Kidney glomerular epithelial cell (primary cell): ENCODE measurements at regions not wholly inside any gene's neighbourhood (a gene's known extent, or its start where the extent isn't known, plus 50 kb on each side); places are given as distances from the start of the nearest gene placed in this dataset.

Experiments
- DNase-seq: peaks from one replicate; lab custom pipeline; 2025; lab: John Stamatoyannopoulos, UW

DNA sequence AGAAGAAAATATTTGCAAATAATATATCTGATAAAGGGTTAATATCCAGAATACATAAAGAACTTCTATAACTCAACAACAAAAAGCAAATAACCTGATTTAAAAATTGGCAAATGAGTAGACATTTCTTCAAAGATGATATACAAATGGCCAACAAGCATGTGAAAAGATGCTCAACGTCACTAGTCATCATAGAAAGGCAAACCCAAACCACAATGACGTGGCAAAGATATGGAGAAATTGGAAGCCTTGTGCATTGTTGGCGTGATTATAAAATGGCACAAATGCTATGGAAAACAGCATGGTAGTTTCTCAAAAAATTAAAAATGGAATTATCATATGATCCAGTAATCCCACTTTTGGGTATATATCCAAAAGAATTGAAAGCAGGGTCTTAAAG lies 466.3 kb downstream of the TBC1D22A start:
- no peak for DNase-seq

DNA sequence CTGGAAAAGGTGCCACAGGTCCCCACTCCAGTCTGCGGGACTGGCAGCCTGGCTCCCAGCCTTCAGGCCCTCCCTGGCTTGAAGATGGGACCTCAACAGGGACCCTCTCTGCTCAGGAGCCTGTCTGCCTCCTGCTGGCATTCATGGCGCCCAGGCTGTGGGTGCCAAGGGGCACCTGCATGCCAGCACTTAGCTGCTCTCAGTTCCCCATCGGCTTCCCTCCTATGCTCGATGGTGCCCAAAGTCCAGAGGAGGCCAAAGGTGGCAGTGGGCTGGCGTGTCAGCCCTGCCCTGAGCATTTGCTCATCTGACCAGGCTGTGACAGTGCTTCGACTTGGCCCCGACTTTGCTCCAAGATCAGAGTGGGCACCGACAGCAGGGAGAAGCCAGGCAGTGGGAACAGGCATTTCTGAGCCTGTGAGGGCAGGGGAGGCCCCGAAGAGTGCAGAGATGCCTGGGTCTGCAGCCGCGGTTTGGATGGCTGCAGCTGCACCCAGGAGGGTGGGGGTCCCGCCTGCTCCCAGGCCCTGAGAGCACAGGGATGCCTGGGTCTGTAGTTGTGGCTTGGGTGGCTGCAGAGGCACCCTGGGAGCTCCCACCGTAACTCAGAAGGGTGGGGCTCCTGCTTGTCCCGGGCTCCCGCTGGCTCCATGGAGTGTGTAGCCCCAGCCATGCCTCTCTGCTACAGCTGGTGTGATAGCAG lies 463.6 kb downstream of the TBC1D22A start:
- DNase-seq: no peak

DNA sequence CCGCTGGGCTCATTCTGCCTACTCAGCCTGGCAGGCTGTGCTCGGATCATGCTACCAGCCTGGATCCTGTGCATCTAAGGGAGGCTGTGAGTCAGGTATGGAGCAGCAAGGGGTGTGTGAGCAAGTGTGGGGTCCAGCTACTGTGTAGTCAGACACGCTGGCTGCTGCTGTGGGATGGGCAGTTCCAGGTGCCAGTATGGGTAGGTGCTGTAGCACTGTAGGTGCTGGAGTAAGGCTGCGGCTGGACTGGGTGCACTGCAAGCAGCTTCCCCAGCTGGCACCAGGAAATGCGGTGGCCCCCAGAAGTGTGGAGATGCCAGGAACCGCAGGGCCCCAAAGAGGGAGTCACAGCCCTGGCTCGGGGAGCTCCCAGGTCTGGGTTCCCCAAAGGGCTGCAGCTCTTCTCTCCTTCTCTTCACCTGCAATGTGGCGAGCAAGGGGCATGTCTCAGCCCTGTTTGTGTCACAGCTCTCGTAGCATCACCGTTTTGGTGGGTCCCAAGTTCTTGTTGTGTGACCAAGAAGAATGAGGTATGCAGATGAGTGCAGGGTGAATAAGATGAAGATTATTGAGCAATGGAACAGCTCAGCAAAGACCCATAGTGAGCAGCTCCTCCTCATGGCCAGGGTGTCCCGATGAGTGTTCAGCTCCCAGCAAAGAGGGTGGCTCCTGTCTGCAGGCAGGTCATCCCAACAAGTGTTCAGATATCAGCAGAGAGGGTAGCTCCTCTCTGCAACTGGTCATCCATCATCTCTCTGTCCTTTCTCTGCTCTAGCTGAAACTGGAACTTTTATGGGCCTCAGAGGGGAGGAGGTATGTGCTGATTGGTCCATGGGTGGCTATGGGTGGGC lies 462.9 kb downstream of the TBC1D22A start:
- DNase-seq: no peak
